ENCODE measurements at regions not wholly inside any gene's neighbourhood (a gene's known extent, or its start where the extent isn't known, plus 50 kb on each side); places are given as distances from the start of the nearest gene placed in this dataset.

- TF ChIP-seq TARDBP (IDR thresholded peaks at IDR 0.05) (no peak), FOXA1 (IDR thresholded peaks at IDR 0.05) (no peak), SUZ12 (IDR thresholded peaks at IDR 0.05) (no peak), FOXK2 (IDR thresholded peaks at IDR 0.05) (no peak), LEF1 (IDR thresholded peaks at IDR 0.05; ENCODE audit: borderline replicate concordance) (no peak)
Observed at GRCh38 chr13:26883613-26884257, 123.1 kb upstream of the GPR12 start.
